ENCODE measurements at regions not wholly inside any gene's neighbourhood (a gene's known extent, or its start where the extent isn't known, plus 50 kb on each side); places are given as distances from the start of the nearest gene placed in this dataset.
A peak's percentile ranks its signal among the peaks of the same experiment; 100 is the strongest.

- TF ChIP-seq EZH2phosphoT487 (IDR thresholded peaks at IDR 0.05; ENCODE audit: borderline replicate concordance, low read depth, low read length): no peak
- no peak for TF ChIP-seq CTCF (conservative IDR thresholded peaks at IDR 0.05; ENCODE audit: low read length)
- peak overlapping the region; percentile 30; the same call in 1 of the 2 replicates for H2AFZ ChIP-seq (ENCODE audit: low read length)
- H3K79me2 ChIP-seq (ENCODE audit: insufficient read depth, low read depth, low read length): no peaks in the 10 kb centered on the region
- no peak overlapping the region for H3K4me2 ChIP-seq (ENCODE audit: low read length)
- no peak overlapping the region for H3K4me3 ChIP-seq (ENCODE audit: low read depth, low read length, poor library complexity, severe bottlenecking)
- DNase-seq (ENCODE audit: low spot score): no peak
- no peaks in the 10 kb centered on the region for H4K20me1 ChIP-seq (ENCODE audit: insufficient read depth, low read length)
- intact Hi-C loops (cut with micrococcal nuclease; ENCODE audit: unreplicated experiment): no loop called here
- no peak overlapping the region for H3K27ac ChIP-seq (ENCODE audit: low read depth, low read length, poor library complexity, severe bottlenecking)
- CTCF ChIA-PET (ENCODE audit: unreplicated experiment): no interaction called here
- no peaks in the 10 kb centered on the region for H3K36me3 ChIP-seq (ENCODE audit: insufficient read depth, low read length)
- H3K9me2 ChIP-seq (ENCODE audit: insufficient read depth, low read length): no peaks in the 10 kb centered on the region
- no TSS peak for BruUV-seq (replicated peaks)
- H3K4me1 ChIP-seq (ENCODE audit: insufficient read depth, low read length, poor library complexity, severe bottlenecking): peaks cover 72% of the 10 kb centered on the region
- POLR2A ChIA-PET: interaction anchor here (0.7 kb wide), 1 partner anchor 10 kb away, joined by 3 read pairs; no protein-coding TSS in a partner anchor
- H3K9me3 ChIP-seq (ENCODE audit: low read length): no peaks in the 10 kb centered on the region
Observed at GRCh38 chr1:234969581-234970400, 158.8 kb downstream of the TOMM20 start.

- TF ChIP-seq CTCF (conservative IDR thresholded peaks at IDR 0.05; ENCODE audit: low read length) (no peak), EZH2phosphoT487 (IDR thresholded peaks at IDR 0.05; ENCODE audit: borderline replicate concordance, low read depth, low read length) (no peak)
- Histone ChIP-seq H4K20me1 (ENCODE audit: insufficient read depth, low read length) (no peaks in the 10 kb centered on the region), H3K36me3 (ENCODE audit: insufficient read depth, low read length) (no peaks in the 10 kb centered on the region), H2AFZ (ENCODE audit: low read length) (peak overlapping the region; percentile 30; the same call in 1 of the 2 replicates), H3K9me3 (ENCODE audit: low read length) (no peaks in the 10 kb centered on the region), H3K79me2 (ENCODE audit: insufficient read depth, low read depth, low read length) (no peaks in the 10 kb centered on the region), H3K4me2 (ENCODE audit: low read length) (0 out of 2 replicates have a peak overlapping the region, but pooled peaks have one; percentile 1), H3K4me1 (ENCODE audit: insufficient read depth, low read length, poor library complexity, severe bottlenecking) (peaks cover 74% of the 10 kb centered on the region), H3K4me3 (ENCODE audit: low read depth, low read length, poor library complexity, severe bottlenecking) (no peak overlapping the region), H3K9me2 (ENCODE audit: insufficient read depth, low read length) (no peaks in the 10 kb centered on the region), H3K27ac (ENCODE audit: low read depth, low read length, poor library complexity, severe bottlenecking) (no peak overlapping the region)
- no TSS peak for BruUV-seq (replicated peaks)
- no peak for DNase-seq (ENCODE audit: low spot score)
- intact Hi-C loops (cut with micrococcal nuclease; ENCODE audit: unreplicated experiment): no loop called here
- CTCF ChIA-PET (ENCODE audit: unreplicated experiment): no interaction called here
- POLR2A ChIA-PET: no interaction called here
Observed at GRCh38 chr1:234969011-234969441, 159.6 kb downstream of the TOMM20 start.

DNA sequence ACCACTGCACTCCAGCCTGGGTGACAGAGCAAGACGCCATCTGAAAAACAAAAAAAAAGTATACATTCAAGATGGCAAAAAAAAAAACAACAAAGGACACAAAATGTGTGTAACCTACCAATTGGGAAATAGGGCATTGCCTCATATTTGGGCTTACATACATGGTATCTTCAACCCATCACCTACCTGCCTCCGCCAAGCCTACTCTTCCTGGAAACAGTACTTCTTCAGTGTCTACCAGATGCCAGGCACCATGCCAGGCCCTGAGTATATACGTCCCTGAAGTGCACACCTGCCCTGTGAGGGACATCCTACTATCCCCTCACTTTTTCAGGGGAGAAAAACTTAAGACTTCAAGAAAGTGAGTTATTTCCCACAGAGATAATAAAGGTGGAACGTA is 160.2 kb downstream of the TOMM20 start:
- H3K36me3 ChIP-seq (ENCODE audit: insufficient read depth, low read length): no peaks in the 10 kb centered on the region
- DNase-seq (ENCODE audit: low spot score): no peak
- no peak overlapping the region for H3K4me2 ChIP-seq (ENCODE audit: low read length)
- no peaks in the 10 kb centered on the region for H3K9me3 ChIP-seq (ENCODE audit: low read length)
- ChIA-PET POLR2A (interaction anchor here (0.7 kb wide), 1 partner anchor 197 kb away, joined by 3 read pairs; no protein-coding TSS in a partner anchor), CTCF (ENCODE audit: unreplicated experiment) (no interaction called here)
- no peak overlapping the region for H3K4me3 ChIP-seq (ENCODE audit: low read depth, low read length, poor library complexity, severe bottlenecking)
- no peak overlapping the region for H3K27ac ChIP-seq (ENCODE audit: low read depth, low read length, poor library complexity, severe bottlenecking)
- intact Hi-C loops (cut with micrococcal nuclease; ENCODE audit: unreplicated experiment): no loop called here
- H3K9me2 ChIP-seq (ENCODE audit: insufficient read depth, low read length): no peaks in the 10 kb centered on the region
- no peaks in the 10 kb centered on the region for H4K20me1 ChIP-seq (ENCODE audit: insufficient read depth, low read length)
- no peaks in the 10 kb centered on the region for H3K79me2 ChIP-seq (ENCODE audit: insufficient read depth, low read depth, low read length)
- H3K4me1 ChIP-seq (ENCODE audit: insufficient read depth, low read length, poor library complexity, severe bottlenecking): peaks cover 74% of the 10 kb centered on the region
- no TSS peak for BruUV-seq (replicated peaks)
- TF ChIP-seq CTCF (conservative IDR thresholded peaks at IDR 0.05; ENCODE audit: low read length) (no peak), EZH2phosphoT487 (IDR thresholded peaks at IDR 0.05; ENCODE audit: borderline replicate concordance, low read depth, low read length) (no peak)
- no peak overlapping the region; the same call in 1 of the 2 replicates for H2AFZ ChIP-seq (ENCODE audit: low read length)

Data from OCI-LY7 (cell line).